NT2/D1 (cell line): ENCODE measurements at regions not wholly inside any gene's neighbourhood (a gene's known extent, or its start where the extent isn't known, plus 50 kb on each side); places are given as distances from the start of the nearest gene placed in this dataset.

ENCODE experiments used
- DNase-seq: peaks from one replicate; pipeline ENCODE4 v3.0.0-alpha.2; 2011; ENCODE audit warnings: low read depth, low spot score
- H3K27me3 ChIP-seq: 2 replicates; pipeline ENCODE4 v1.6.0; 2011; ENCODE audit warnings: mild to moderate bottlenecking; ENCODE audit not compliant: insufficient read length, insufficient read depth
- H3K36me3 ChIP-seq: 2 replicates; pipeline ENCODE4 v1.6.1; 2011; ENCODE audit warnings: mild to moderate bottlenecking, low read length, mixed read lengths; ENCODE audit not compliant: insufficient read depth, insufficient read length
- H3K4me1 ChIP-seq: 2 replicates; pipeline ENCODE4 v1.5.1; 2011; ENCODE audit not compliant: insufficient read depth, insufficient read length
- H3K4me3 ChIP-seq: 2 replicates; pipeline ENCODE4 v1.5.1; 2011; ENCODE audit warnings: low read depth; ENCODE audit not compliant: insufficient read length
- H3K9ac ChIP-seq: 2 replicates; pipeline ENCODE4 v1.6.0; 2011; ENCODE audit warnings: low read depth; ENCODE audit not compliant: insufficient read length
- H3K9me3 ChIP-seq: 2 replicates; pipeline ENCODE4 v1.5.1; 2011; ENCODE audit warnings: mild to moderate bottlenecking, low read length; ENCODE audit not compliant: insufficient read depth
- SUZ12 ChIP-seq: IDR thresholded peaks from 2 replicates; pipeline ENCODE4 v1.6.1; 2011; ENCODE audit not compliant: insufficient read length, insufficient read depth; ENCODE audit errors: extremely low read depth
- YY1 ChIP-seq: IDR thresholded peaks from 2 replicates; pipeline ENCODE4 v1.6.1; 2011; ENCODE audit not compliant: insufficient read length, insufficient read depth
- ZNF274 ChIP-seq: IDR thresholded peaks from 2 replicates; pipeline ENCODE4 v1.6.1; 2011; ENCODE audit warnings: mild to moderate bottlenecking, low read depth, low read length

- DNase-seq: no peak
- no peak for TF ChIP-seq YY1
- TF ChIP-seq SUZ12: no peak
- TF ChIP-seq ZNF274: no peak
- Histone ChIP-seq H3K4me3 (no peak overlapping the region), H3K4me1 (no peaks in the 10 kb centered on the region), H3K9me3 (no peaks in the 10 kb centered on the region), H3K27me3 (no peaks in the 10 kb centered on the region), H3K9ac (no peak overlapping the region), H3K36me3 (no peaks in the 10 kb centered on the region)
These were observed 500.5 kb downstream of the NAV3 start for GRCh38 chr12:78331181-78331580.

DNA sequence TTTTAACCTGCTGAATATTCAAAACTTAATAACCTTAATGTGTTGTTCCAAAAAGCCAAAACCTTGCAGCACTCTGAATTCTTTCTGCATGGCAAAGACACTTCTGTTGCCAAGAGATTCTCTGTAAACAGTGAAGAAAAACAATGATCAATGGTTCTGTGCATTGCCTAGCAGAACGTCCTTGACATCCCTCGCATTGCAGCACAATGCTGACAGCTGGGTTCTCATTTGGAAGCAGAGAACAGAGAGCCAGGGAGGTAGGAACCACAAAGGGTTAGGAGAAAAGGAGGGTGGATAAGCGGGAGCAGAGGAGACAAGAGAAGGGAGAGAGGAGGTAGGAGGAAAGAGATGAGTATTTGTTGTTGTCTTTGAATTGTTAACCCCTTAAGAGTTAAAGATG, 501.1 kb downstream of the NAV3 start:
- no peaks in the 10 kb centered on the region for H3K27me3 ChIP-seq
- TF ChIP-seq ZNF274 (no peak), YY1 (no peak), SUZ12 (no peak)
- DNase-seq: peak; percentile 27
- H3K36me3 ChIP-seq: no peaks in the 10 kb centered on the region
- H3K9ac ChIP-seq: no peak overlapping the region
- H3K9me3 ChIP-seq: no peaks in the 10 kb centered on the region
- H3K4me1 ChIP-seq: no peaks in the 10 kb centered on the region
- H3K4me3 ChIP-seq: no peak overlapping the region

- no peak overlapping the region for H3K9ac ChIP-seq
- no peaks in the 10 kb centered on the region for H3K4me1 ChIP-seq
- no peaks in the 10 kb centered on the region for H3K36me3 ChIP-seq
- H3K27me3 ChIP-seq: no peaks in the 10 kb centered on the region
- no peak for TF ChIP-seq YY1
- TF ChIP-seq SUZ12: no peak
- no peak for TF ChIP-seq ZNF274
- no peaks in the 10 kb centered on the region for H3K9me3 ChIP-seq
- DNase-seq: no peak
- no peak overlapping the region for H3K4me3 ChIP-seq
These were observed 507.5 kb downstream of the NAV3 start for GRCh38 chr12:78338054-78338785.

DNA sequence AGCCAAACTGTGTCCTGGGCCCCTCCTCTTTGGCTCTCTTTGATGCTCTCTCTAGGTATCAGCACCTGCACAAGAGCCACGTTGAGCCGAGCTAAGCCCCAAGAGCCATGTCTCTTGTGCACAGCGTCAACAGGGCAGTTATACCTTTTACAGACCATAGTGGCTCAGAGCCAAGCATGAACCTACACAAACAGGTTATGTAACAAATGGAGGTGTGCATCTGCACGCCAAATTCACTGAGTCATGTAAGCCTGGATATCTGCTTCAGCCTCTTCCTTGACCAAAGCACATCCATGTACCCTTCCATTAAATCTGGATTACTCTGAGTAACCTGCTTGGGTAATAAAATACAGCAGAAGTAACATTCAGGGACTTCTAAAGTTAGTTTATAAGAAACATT, 509.7 kb downstream of the NAV3 start:
- no peaks in the 10 kb centered on the region for H3K9me3 ChIP-seq
- DNase-seq: no peak
- TF ChIP-seq SUZ12: no peak
- no peak for TF ChIP-seq YY1
- TF ChIP-seq ZNF274: no peak
- H3K4me3 ChIP-seq: no peak overlapping the region
- no peak overlapping the region for H3K9ac ChIP-seq
- H3K4me1 ChIP-seq: no peaks in the 10 kb centered on the region
- no peaks in the 10 kb centered on the region for H3K36me3 ChIP-seq
- H3K27me3 ChIP-seq: no peaks in the 10 kb centered on the region

GRCh38 chr12:78343657-78344056, 513.0 kb downstream of the NAV3 start:
- Histone ChIP-seq H3K9ac (no peak overlapping the region), H3K27me3 (no peaks in the 10 kb centered on the region), H3K9me3 (no peaks in the 10 kb centered on the region), H3K4me1 (no peaks in the 10 kb centered on the region), H3K36me3 (no peaks in the 10 kb centered on the region), H3K4me3 (no peak overlapping the region)
- TF ChIP-seq YY1 (no peak), SUZ12 (no peak), ZNF274 (no peak)
- DNase-seq: no peak

GRCh38 chr12:78359520-78359919, 505.1 kb upstream of the SYT1 start:
- H3K4me3 ChIP-seq: no peak overlapping the region
- no peaks in the 10 kb centered on the region for H3K27me3 ChIP-seq
- no peak for DNase-seq
- H3K9ac ChIP-seq: no peak overlapping the region
- TF ChIP-seq ZNF274: no peak
- no peak for TF ChIP-seq SUZ12
- TF ChIP-seq YY1: no peak
- no peaks in the 10 kb centered on the region for H3K4me1 ChIP-seq
- H3K9me3 ChIP-seq: no peaks in the 10 kb centered on the region
- H3K36me3 ChIP-seq: no peaks in the 10 kb centered on the region

GRCh38 chr12:78361683-78362082, 502.9 kb upstream of the SYT1 start:
- no peak for DNase-seq
- Histone ChIP-seq H3K4me1 (no peaks in the 10 kb centered on the region), H3K9me3 (no peaks in the 10 kb centered on the region), H3K36me3 (no peaks in the 10 kb centered on the region), H3K4me3 (no peak overlapping the region), H3K27me3 (no peaks in the 10 kb centered on the region), H3K9ac (no peak overlapping the region)
- TF ChIP-seq YY1: no peak
- TF ChIP-seq SUZ12: no peak
- no peak for TF ChIP-seq ZNF274

DNA sequence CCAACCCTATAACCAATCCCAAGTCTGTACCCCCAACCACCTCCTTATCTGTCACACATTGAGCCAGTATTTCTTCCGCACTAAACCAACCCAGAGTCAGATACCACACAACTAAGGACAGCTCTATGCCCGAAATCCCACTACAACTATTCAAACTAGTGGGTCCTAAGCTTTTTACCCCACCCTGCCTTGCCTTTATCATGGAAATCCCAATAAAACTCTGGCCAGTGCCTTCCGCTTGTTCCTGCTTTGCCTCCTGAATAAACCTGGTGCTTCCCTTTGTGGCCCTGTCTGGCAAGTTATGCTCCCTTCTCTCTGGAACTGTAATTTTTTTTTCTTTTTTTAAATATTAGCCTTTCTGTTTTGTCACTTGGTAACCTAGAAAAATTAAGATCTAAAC, 493.3 kb upstream of the SYT1 start:
- no peak overlapping the region for H3K4me3 ChIP-seq

More for the DNA sequence above, 493.3 kb upstream of the SYT1 start:
- H3K9ac ChIP-seq: no peak overlapping the region
- no peak for TF ChIP-seq ZNF274
- TF ChIP-seq SUZ12: no peak
- TF ChIP-seq YY1: no peak
- no peaks in the 10 kb centered on the region for H3K4me1 ChIP-seq
- no peak for DNase-seq
- no peaks in the 10 kb centered on the region for H3K27me3 ChIP-seq
- no peaks in the 10 kb centered on the region for H3K9me3 ChIP-seq
- no peaks in the 10 kb centered on the region for H3K36me3 ChIP-seq
